Keratinocyte (primary cell): ENCODE measurements at regions not wholly inside any gene's neighbourhood (a gene's known extent, or its start where the extent isn't known, plus 50 kb on each side); places are given as distances from the start of the nearest gene placed in this dataset.

Experiments used
- CTCF ChIP-seq, 3 experiments: IDR thresholded peaks in 1 of 3; conservative IDR thresholded peaks in 1 of 3; optimal IDR thresholded peaks in 1 of 3; 2 replicates in 2 of 3; 3 replicates in 1 of 3; pipeline versions ENCODE3 to v1.5.1; 2011; ENCODE audit warnings: low read length in 3 of 3, mild to moderate bottlenecking in 3 of 3, moderate library complexity in 2 of 3, control low read depth in 1 of 3, inconsistent platforms in 1 of 3; ENCODE audit not compliant: insufficient read depth in 2 of 3; ENCODE audit errors: extremely low read depth in 1 of 3
- EZH2 ChIP-seq: IDR thresholded peaks from one replicate; pipeline ENCODE4 v1.6.1; 2012; ENCODE audit warnings: inconsistent platforms, mild to moderate bottlenecking, low read length, moderate library complexity

- TF ChIP-seq CTCF (optimal IDR thresholded peaks at IDR 0.05 in 1 of 3, IDR thresholded peaks at IDR 0.05 in 1 of 3, conservative IDR thresholded peaks at IDR 0.05 in 1 of 3; ENCODE audit: extremely low read depth in 1 of 3, insufficient read depth in 2 of 3, low read length in 3 of 3), result no peak
- no peak for TF ChIP-seq EZH2
These were observed 586.1 kb downstream of the INHBA start for GRCh38 chr7:41116817-41117216.
